RPMI7951 (cell line): ENCODE measurements at regions not wholly inside any gene's neighbourhood (a gene's known extent, or its start where the extent isn't known, plus 50 kb on each side); places are given as distances from the start of the nearest gene placed in this dataset.

Source experiments
- DNase-seq: peaks from one replicate; pipeline ENCODE4 v3.0.0-alpha.2; 2012; ENCODE audit warnings: low read depth

- DNase-seq, result peak; percentile 31
These were observed 69.1 kb upstream of the NR4A3 start for GRCh38 chr9:99752417-99753109.

- no peak for DNase-seq
These were observed 68.2 kb upstream of the NR4A3 start for GRCh38 chr9:99753436-99753835.

- no peak for DNase-seq
These were observed 61.3 kb upstream of the NR4A3 start for GRCh38 chr9:99760421-99760820.

GRCh38 chr9:99762470-99762869 is 59.2 kb upstream of the NR4A3 start:
- no peak for DNase-seq
